GM13976 (cell line): ENCODE measurements at regions not wholly inside any gene's neighbourhood (a gene's known extent, or its start where the extent isn't known, plus 50 kb on each side); places are given as distances from the start of the nearest gene placed in this dataset.

Source experiments
- DNase-seq: peaks from one replicate; pipeline ENCODE4 v3.0.0; 2012; ENCODE audit warnings: low spot score
- CTCF ChIP-seq: IDR thresholded peaks from 2 replicates; pipeline ENCODE4 v1.5.1; 2012; ENCODE audit warnings: borderline replicate concordance, mild to moderate bottlenecking; ENCODE audit not compliant: insufficient read depth; ENCODE audit errors: extremely low read depth, missing control alignments, control extremely low read depth
- in situ Hi-C: fragments of 300-500 bp; cut with MboI; formaldehyde crosslinking; loops from one replicate; pipeline ENCODE4 v1.12.0; 2022; ENCODE audit warnings: low sequenced_read_pairs, mixed read lengths, inconsistent platforms; ENCODE audit not compliant: unreplicated experiment

GRCh38 chr4:129917651-129918050, 821.7 kb downstream of the C4orf33 start:
- DNase-seq, result no peak
- in situ Hi-C loops, result no loop called here
- TF ChIP-seq CTCF, result no peak

GRCh38 chr4:129926936-129927335, 831.0 kb downstream of the C4orf33 start:
- no peak for DNase-seq
- in situ Hi-C loops, result no loop called here
- TF ChIP-seq CTCF, result no peak

- DNase-seq, result no peak
- in situ Hi-C loops, result no loop called here
Measured at GRCh38 chr4:129929052-129929451, 833.1 kb downstream of the C4orf33 start.

DNA sequence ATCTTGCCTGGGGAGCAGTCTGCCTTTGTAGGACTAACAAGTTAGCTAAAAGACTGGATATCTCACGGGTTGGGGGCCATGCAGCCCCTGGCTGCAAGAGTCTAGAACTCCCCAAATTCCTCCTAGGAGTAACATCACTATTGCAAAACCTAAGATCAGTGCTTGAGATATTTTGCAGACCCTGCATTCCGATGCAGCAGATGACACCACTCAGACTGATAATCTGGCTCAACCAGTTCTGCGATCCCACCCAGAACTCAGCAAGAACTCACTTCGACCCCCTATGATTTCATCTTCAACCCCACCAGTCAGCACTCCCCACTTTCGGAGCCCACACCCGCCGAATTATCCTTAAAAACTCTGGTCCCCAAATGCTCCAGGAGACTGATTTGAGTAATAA, 834.0 kb downstream of the C4orf33 start:
- no peak for TF ChIP-seq CTCF
- in situ Hi-C loops, result no loop called here
- DNase-seq, result no peak

More at GRCh38 chr4:129929052-129929451, 833.1 kb downstream of the C4orf33 start:
- peak; percentile 9 for TF ChIP-seq CTCF

- TF ChIP-seq CTCF, result no peak
- in situ Hi-C loops, result no loop called here
- no peak for DNase-seq
Measured at GRCh38 chr4:129950217-129950616, 854.3 kb downstream of the C4orf33 start.

GRCh38 chr4:129966175-129966574, 870.2 kb downstream of the C4orf33 start:
- no peak for TF ChIP-seq CTCF
- in situ Hi-C loops, result no loop called here

DNA sequence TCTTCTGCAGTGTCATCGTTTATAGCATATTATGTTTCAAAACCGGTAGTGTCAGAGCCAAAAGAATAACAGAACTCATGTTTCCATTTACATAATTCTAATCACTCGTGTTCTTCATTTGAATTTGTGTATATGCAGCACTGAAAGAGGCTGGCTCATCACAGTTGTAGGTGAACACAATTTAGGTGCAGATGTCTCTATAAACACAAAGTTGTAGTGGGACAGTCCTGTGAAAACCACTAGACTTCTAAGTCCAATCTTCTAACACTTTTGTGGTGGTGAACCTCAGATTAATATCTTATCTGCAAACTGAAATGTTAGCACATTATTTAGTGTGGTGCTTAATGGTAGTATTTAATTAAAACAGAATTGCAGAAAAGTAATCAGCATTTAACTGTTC, 872.4 kb downstream of the C4orf33 start:
- TF ChIP-seq CTCF, result no peak
- DNase-seq, result no peak
- in situ Hi-C loops, result no loop called here

More at GRCh38 chr4:129966175-129966574, 870.2 kb downstream of the C4orf33 start:
- DNase-seq, result no peak
